ENCODE measurements at regions not wholly inside any gene's neighbourhood (a gene's known extent, or its start where the extent isn't known, plus 50 kb on each side); places are given as distances from the start of the nearest gene placed in this dataset.

DNA sequence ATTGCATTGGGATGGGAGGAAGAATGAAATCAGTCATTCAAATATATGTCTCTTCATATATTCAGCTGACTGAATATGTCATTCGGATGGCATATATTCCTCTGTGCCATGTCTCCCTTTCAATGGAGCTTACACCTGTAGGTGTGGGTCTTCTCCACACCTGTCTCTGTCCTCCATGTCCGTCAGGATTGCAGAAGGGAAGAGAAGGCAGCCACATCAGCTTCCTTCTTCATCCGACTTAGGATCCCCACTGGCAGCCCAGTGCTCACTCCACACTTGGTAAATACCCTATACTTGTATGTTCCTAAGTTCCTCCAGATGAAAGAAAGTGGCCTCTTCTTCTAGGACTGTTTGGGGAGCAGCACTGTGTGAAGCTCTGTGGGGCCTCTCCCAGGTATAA is 250.1 kb downstream of the BCL2 start:
- CTCF ChIA-PET, result no interaction called here
- H2AFZ ChIP-seq (ENCODE audit: low read depth, low read length, poor library complexity, severe bottlenecking), result no peak overlapping the region
- ATAC-seq (no peak), DNase-seq (ENCODE audit: low read depth, low spot score) (no peak)
- H3K9me3 ChIP-seq (ENCODE audit: control insufficient read depth in 1 of 2, insufficient read depth in 1 of 2, low read depth in 1 of 2, low read length in 2 of 2), result no peaks in the 10 kb centered on the region
- H3K9ac ChIP-seq (ENCODE audit: low read length), result no peak overlapping the region
- H3K4me1 ChIP-seq (ENCODE audit: control insufficient read depth in 1 of 2, insufficient read depth in 2 of 2, low read length in 2 of 2), result peaks cover 0 to under 1% of the 10 kb centered on the region in 2 experiments; a peak in 2 of 4 replicates
- H3K36me3 ChIP-seq (ENCODE audit: control insufficient read depth in 1 of 2, insufficient read depth in 2 of 2, low read length in 2 of 2), result no peaks in the 10 kb centered on the region
- intact Hi-C loops (cut with micrococcal nuclease), result no loop called here
- no peak overlapping the region for H3K27ac ChIP-seq (ENCODE audit: low read depth, low read length)
- H3K4me2 ChIP-seq (ENCODE audit: low read length), result no peak overlapping the region
- RAD21 ChIA-PET (ENCODE audit: low non-redundant PET in 1 of 2, low total read pairs in 2 of 2, uncharacterized antibody in 2 of 2, unreplicated experiment in 2 of 2), result no interaction called here
- BruUV-seq (replicated peaks), result no TSS peak
- H3K27me3 ChIP-seq (ENCODE audit: insufficient read depth, low read length), result no peaks in the 10 kb centered on the region
- no peak overlapping the region for H3K4me3 ChIP-seq (replicated peaks in 1 of 2; ENCODE audit: low read depth in 1 of 2, low read length in 2 of 2)
- no peaks in the 10 kb centered on the region for H4K20me1 ChIP-seq (ENCODE audit: insufficient read depth)
- no peak for TF ChIP-seq EGR1 (IDR thresholded peaks at IDR 0.05; ENCODE audit: low read depth)
- no peak for TF ChIP-seq ZNF274 (IDR thresholded peaks at IDR 0.05; ENCODE audit: low read depth, low read length)
- TF ChIP-seq ZFX (IDR thresholded peaks at IDR 0.05), result no peak
- H3K79me2 ChIP-seq (ENCODE audit: insufficient read depth, low read length), result no peaks in the 10 kb centered on the region
- H3K9me2 ChIP-seq (ENCODE audit: insufficient read depth), result no peaks in the 10 kb centered on the region
- POLR2A ChIA-PET, result no interaction called here

DNA sequence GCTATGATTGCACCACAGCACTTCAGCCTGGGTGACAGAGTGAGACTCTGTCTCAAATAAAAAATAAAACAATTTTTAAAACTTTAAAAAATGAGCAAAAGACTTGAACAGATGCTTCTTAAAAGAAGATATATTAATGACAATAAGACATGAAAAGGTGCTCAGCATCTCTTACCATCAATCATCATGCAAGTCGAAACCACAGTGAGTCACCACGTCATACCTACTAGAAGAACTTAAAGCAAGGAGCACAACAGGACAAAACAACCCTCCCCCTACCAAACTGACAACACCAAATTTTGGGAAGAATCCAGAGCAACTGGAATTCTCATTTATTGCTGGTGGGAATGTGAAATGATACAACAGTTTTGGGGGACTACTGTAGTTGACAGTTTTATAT is 251.6 kb downstream of the BCL2 start:
- ChIA-PET POLR2A (no interaction called here), RAD21 (ENCODE audit: low non-redundant PET in 1 of 2, low total read pairs in 2 of 2, uncharacterized antibody in 2 of 2, unreplicated experiment in 2 of 2) (no interaction called here), CTCF (no interaction called here)
- Histone ChIP-seq H3K27ac (ENCODE audit: low read depth, low read length) (no peak overlapping the region), H3K4me3 (replicated peaks in 1 of 2; ENCODE audit: low read depth in 1 of 2, low read length in 2 of 2) (no peak overlapping the region), H3K9me3 (ENCODE audit: control insufficient read depth in 1 of 2, insufficient read depth in 1 of 2, low read depth in 1 of 2, low read length in 2 of 2) (no peaks in the 10 kb centered on the region), H3K9me2 (ENCODE audit: insufficient read depth) (no peaks in the 10 kb centered on the region), H3K79me2 (ENCODE audit: insufficient read depth, low read length) (no peaks in the 10 kb centered on the region), H3K9ac (ENCODE audit: low read length) (no peak overlapping the region), H3K36me3 (ENCODE audit: control insufficient read depth in 1 of 2, insufficient read depth in 2 of 2, low read length in 2 of 2) (no peaks in the 10 kb centered on the region), H3K4me1 (ENCODE audit: control insufficient read depth in 1 of 2, insufficient read depth in 2 of 2, low read length in 2 of 2) (peaks cover 0 to 4% of the 10 kb centered on the region in 2 experiments; a peak in 1 of 4 replicates), H2AFZ (ENCODE audit: low read depth, low read length, poor library complexity, severe bottlenecking) (no peak overlapping the region), H4K20me1 (ENCODE audit: insufficient read depth) (no peaks in the 10 kb centered on the region), H3K27me3 (ENCODE audit: insufficient read depth, low read length) (no peaks in the 10 kb centered on the region), H3K4me2 (ENCODE audit: low read length) (no peak overlapping the region)
- BruUV-seq (replicated peaks), result no TSS peak
- TF ChIP-seq ZNF274 (IDR thresholded peaks at IDR 0.05; ENCODE audit: low read depth, low read length) (no peak), ZFX (IDR thresholded peaks at IDR 0.05) (no peak), ELF1 (IDR thresholded peaks at IDR 0.05; ENCODE audit: borderline replicate concordance, low read depth) (no peak), YY1 (IDR thresholded peaks at IDR 0.05; ENCODE audit: extremely low read depth, insufficient replicate concordance, low read depth, low read length) (no peak), TCF7L2 (IDR thresholded peaks at IDR 0.05; ENCODE audit: borderline replicate concordance, extremely low read depth, insufficient read depth, insufficient read length) (no peak), POLR2AphosphoS5 (IDR thresholded peaks at IDR 0.05; ENCODE audit: low read depth, low read length) (no peak), FOSL1 (IDR thresholded peaks at IDR 0.05; ENCODE audit: low read depth) (no peak)
- TF ChIP-seq, protein P1, sequence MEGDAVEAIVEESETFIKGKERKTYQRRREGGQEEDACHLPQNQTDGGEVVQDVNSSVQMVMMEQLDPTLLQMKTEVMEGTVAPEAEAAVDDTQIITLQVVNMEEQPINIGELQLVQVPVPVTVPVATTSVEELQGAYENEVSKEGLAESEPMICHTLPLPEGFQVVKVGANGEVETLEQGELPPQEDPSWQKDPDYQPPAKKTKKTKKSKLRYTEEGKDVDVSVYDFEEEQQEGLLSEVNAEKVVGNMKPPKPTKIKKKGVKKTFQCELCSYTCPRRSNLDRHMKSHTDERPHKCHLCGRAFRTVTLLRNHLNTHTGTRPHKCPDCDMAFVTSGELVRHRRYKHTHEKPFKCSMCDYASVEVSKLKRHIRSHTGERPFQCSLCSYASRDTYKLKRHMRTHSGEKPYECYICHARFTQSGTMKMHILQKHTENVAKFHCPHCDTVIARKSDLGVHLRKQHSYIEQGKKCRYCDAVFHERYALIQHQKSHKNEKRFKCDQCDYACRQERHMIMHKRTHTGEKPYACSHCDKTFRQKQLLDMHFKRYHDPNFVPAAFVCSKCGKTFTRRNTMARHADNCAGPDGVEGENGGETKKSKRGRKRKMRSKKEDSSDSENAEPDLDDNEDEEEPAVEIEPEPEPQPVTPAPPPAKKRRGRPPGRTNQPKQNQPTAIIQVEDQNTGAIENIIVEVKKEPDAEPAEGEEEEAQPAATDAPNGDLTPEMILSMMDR (IDR thresholded peaks at IDR 0.05 in 2 of 3, conservative IDR thresholded peaks at IDR 0.05 in 1 of 3; ENCODE audit: borderline replicate concordance in 1 of 3, insufficient read depth in 1 of 3, low read depth in 2 of 3, low read length in 2 of 3), result no peak
- intact Hi-C loops (cut with micrococcal nuclease), result no loop called here
- DNase-seq (ENCODE audit: low read depth, low spot score), result no peak
- ATAC-seq, result no peak

Measured in HCT116 (cell line).